ENCODE measurements at regions not wholly inside any gene's neighbourhood (a gene's known extent, or its start where the extent isn't known, plus 50 kb on each side); places are given as distances from the start of the nearest gene placed in this dataset.
A peak's percentile ranks its signal among the peaks of the same experiment; 100 is the strongest.

DNA sequence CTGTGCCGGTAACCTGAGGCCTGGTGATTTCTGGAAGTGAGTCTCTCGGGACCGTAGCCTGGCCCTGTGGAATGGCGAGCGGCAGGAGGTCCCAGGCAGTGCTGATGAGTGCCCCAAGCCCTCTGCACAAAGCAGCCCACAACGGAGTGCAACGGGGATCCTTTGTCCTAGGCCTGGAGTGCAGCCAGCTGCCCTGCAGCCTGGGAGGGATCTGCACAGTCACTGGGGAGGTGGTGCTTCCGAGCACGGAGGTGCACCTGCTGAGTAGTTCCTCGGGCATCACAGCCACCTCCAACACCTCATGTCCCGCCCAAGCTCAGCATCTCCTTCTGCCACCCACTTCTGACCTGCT is 162.8 kb upstream of the ZMIZ1 start:
- Histone ChIP-seq H3K9ac (ENCODE audit: low read depth, low read length) (no peak overlapping the region), H3K4me1 (ENCODE audit: insufficient read depth, low read length) (0 out of 2 replicates have a peak, but pooled peaks cover 6% of the 10 kb centered on the region), H3K4me3 (ENCODE audit: low read length) (no peak overlapping the region), H3K36me3 (ENCODE audit: insufficient read depth, low read depth, low read length) (no peaks in the 10 kb centered on the region), H3K27ac (ENCODE audit: low read length) (no peak overlapping the region), H3K9me3 (ENCODE audit: insufficient read depth, low read depth, low read length) (no peaks in the 10 kb centered on the region), H3K27me3 (ENCODE audit: insufficient read depth, low read length) (peaks cover 6% of the 10 kb centered on the region; the same call in 1 of the 2 replicates)

DNA sequence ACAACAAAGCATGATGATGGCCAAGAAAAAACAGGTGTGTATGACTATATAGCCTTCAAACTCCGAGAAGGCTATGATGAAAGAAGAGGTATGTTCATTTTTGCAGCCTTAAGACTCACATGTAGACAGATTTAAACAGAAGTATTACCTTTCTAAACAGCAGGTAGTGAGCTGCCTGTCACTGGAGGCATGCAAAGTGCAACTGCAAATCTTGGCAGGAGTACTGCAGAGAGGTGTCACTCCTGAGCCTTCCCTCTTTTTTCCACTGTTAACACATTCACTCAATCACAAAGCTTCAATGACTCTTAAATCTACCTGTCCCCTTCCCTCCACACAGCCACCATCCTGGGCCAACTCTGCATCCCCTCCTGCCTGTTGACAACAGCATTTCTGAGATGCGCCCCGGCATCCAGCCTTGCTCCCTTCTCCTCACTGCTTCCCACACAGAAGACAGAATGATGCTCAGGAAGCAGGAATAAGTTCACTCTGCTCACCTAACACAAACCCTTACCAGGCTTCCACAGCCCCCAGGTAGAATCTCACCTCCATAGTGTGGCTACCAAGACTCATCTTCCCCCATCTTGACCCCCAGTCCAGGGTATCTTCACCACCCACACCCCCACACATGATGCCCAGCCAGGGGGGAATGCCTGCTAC is 161.9 kb upstream of the ZMIZ1 start:
- Histone ChIP-seq H3K9ac (ENCODE audit: low read depth, low read length) (no peak overlapping the region), H3K27me3 (ENCODE audit: insufficient read depth, low read length) (peaks cover 6% of the 10 kb centered on the region; the same call in 1 of the 2 replicates), H3K9me3 (ENCODE audit: insufficient read depth, low read depth, low read length) (no peaks in the 10 kb centered on the region), H3K27ac (ENCODE audit: low read length) (no peak overlapping the region), H3K36me3 (ENCODE audit: insufficient read depth, low read depth, low read length) (no peaks in the 10 kb centered on the region), H3K4me3 (ENCODE audit: low read length) (no peak overlapping the region), H3K4me1 (ENCODE audit: insufficient read depth, low read length) (0 out of 2 replicates have a peak, but pooled peaks cover 6% of the 10 kb centered on the region)

DNA sequence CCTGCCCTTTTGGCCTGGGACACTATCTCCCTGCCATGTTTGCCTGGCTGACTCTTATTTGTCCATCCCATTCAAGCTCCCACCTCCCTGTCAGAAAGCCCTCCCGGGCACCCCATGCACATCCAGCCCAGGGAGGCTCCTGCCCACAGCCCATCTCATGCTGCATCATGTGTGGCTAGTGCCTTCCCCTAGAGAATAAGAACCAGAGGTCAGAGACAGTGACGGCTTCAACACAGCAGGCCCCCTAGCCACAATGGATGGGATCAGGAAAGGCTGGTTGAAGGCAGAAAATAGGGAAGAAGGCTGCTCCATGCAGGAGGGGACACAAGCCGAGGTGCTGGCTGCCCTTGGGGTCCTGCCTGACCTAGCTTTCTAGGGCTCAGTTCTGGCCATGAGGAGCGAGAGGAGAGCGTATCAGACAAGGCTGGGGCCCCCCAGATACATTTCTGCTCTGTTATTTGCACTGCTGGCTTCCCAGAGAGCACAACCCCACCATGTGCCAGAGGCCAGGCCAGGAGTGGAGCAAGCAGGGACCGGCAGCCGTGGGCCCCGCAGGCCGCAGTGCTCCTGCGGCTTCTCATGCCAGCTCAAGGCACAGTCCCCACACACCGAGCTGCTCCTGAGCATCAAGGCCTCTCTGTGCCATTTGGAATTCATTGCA is 161.1 kb upstream of the ZMIZ1 start:
- Histone ChIP-seq H3K9me3 (ENCODE audit: insufficient read depth, low read depth, low read length) (no peaks in the 10 kb centered on the region), H3K36me3 (ENCODE audit: insufficient read depth, low read depth, low read length) (no peaks in the 10 kb centered on the region), H3K27me3 (ENCODE audit: insufficient read depth, low read length) (peaks cover 8% of the 10 kb centered on the region), H3K27ac (ENCODE audit: low read length) (no peak overlapping the region), H3K4me3 (ENCODE audit: low read length) (no peak overlapping the region), H3K4me1 (ENCODE audit: insufficient read depth, low read length) (peaks cover 6% of the 10 kb centered on the region; the same call in 1 of the 2 replicates), H3K9ac (ENCODE audit: low read depth, low read length) (no peak overlapping the region)

DNA sequence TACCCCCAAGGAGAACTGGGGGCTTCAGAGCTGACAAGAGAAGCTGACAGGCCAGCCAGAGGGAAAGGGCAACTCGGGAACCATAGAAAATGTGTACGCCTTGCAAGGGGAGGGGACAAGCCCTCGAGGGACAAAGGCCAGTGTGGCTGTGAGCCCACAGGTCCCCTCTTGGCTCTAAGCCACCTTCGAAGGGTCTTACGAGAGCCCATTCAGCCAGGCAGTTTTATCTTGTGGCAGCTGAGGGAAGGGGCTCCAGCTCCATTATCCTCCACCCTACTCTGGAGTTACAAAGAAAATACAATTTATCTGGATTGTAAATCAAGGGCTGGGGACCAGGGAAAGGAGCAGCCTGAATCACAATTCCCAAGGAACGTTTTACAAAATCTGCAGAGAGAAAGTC is 159.5 kb upstream of the ZMIZ1 start:
- Histone ChIP-seq H3K27ac (ENCODE audit: low read length) (no peak overlapping the region), H3K9ac (ENCODE audit: low read depth, low read length) (no peak overlapping the region), H3K4me3 (ENCODE audit: low read length) (no peak overlapping the region), H3K27me3 (ENCODE audit: insufficient read depth, low read length) (peaks cover 16% of the 10 kb centered on the region), H3K36me3 (ENCODE audit: insufficient read depth, low read depth, low read length) (no peaks in the 10 kb centered on the region), H3K9me3 (ENCODE audit: insufficient read depth, low read depth, low read length) (no peaks in the 10 kb centered on the region), H3K4me1 (ENCODE audit: insufficient read depth, low read length) (peaks cover 18% of the 10 kb centered on the region; the same call in 1 of the 2 replicates)

DNA sequence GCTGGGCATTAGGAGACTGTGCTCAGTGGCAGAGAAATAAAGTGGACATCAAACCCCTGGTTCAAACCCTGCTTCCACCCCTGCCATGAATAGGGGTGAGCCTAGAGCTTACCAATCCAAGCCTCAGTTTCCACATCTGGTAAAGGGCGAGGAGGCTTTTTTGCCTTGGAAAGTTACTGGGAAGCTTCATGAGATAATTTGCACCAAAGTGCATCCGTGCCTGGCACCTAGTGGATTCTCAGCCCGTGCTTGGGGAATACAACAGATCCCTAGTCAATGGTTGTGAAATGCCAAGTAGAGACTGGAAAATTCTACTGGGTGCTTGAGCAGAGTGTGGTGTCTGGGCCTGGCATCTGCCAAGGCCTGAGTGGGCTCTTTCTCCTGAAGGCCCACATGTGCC is 158.7 kb upstream of the ZMIZ1 start:
- Histone ChIP-seq H3K9ac (ENCODE audit: low read depth, low read length) (no peak overlapping the region), H3K4me1 (ENCODE audit: insufficient read depth, low read length) (peaks cover 22% of the 10 kb centered on the region; the same call in 1 of the 2 replicates), H3K27ac (ENCODE audit: low read length) (no peak overlapping the region), H3K27me3 (ENCODE audit: insufficient read depth, low read length) (peaks cover 24% of the 10 kb centered on the region), H3K4me3 (ENCODE audit: low read length) (no peak overlapping the region), H3K9me3 (ENCODE audit: insufficient read depth, low read depth, low read length) (no peaks in the 10 kb centered on the region), H3K36me3 (ENCODE audit: insufficient read depth, low read depth, low read length) (no peaks in the 10 kb centered on the region)

DNA sequence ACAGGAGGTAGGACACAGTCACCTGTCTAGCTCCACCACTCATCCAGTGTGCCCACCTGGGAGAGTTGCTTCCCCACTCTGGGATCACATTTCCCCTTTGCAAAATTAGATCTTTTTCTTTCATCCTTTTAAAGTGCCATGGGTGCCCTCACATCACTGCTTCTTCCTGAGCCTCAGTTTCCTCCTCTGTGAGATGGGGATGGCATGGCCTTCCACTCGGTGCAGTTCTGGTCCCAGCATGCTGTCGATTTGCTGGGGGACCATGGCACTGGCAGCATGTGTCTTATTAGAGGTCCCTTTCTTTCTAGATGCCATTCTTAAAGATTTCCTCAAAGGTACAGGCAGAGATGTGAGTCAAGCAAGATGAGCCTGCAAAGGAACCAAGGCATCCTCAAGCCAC is 158.3 kb upstream of the ZMIZ1 start:
- H3K9me3 ChIP-seq (ENCODE audit: insufficient read depth, low read depth, low read length), result no peaks in the 10 kb centered on the region
- H3K4me1 ChIP-seq (ENCODE audit: insufficient read depth, low read length), result peaks cover 26% of the 10 kb centered on the region; the same call in 1 of the 2 replicates
- peaks cover 29% of the 10 kb centered on the region for H3K27me3 ChIP-seq (ENCODE audit: insufficient read depth, low read length)
- no peak overlapping the region for H3K9ac ChIP-seq (ENCODE audit: low read depth, low read length)
- H3K4me3 ChIP-seq (ENCODE audit: low read length), result no peak overlapping the region
- no peaks in the 10 kb centered on the region for H3K36me3 ChIP-seq (ENCODE audit: insufficient read depth, low read depth, low read length)
- H3K27ac ChIP-seq (ENCODE audit: low read length), result no peak overlapping the region

DNA sequence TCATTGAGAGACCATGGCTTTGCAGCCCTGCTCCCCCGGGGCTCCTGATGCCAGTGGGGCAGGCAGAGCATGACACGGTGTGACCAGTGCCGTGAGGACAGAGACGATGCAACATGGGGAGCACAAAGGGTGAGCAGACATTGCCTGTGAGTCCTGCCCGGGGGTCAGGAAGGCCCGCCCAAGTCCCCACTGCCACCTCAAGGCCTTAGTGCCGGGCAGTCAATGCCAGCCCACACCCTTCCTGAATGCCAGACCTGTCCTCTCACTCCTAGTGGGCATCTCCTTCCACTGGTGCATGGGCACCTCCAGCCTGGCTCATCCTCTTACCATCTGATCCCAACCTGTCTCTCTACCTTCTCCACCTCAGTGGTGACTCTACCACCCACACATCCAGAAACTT is 157.9 kb upstream of the ZMIZ1 start:
- Histone ChIP-seq H3K27me3 (ENCODE audit: insufficient read depth, low read length) (peaks cover 30% of the 10 kb centered on the region), H3K4me3 (ENCODE audit: low read length) (no peak overlapping the region), H3K9me3 (ENCODE audit: insufficient read depth, low read depth, low read length) (no peaks in the 10 kb centered on the region), H3K36me3 (ENCODE audit: insufficient read depth, low read depth, low read length) (no peaks in the 10 kb centered on the region), H3K27ac (ENCODE audit: low read length) (no peak overlapping the region), H3K9ac (ENCODE audit: low read depth, low read length) (no peak overlapping the region), H3K4me1 (ENCODE audit: insufficient read depth, low read length) (peaks cover 30% of the 10 kb centered on the region; the same call in 1 of the 2 replicates)

DNA sequence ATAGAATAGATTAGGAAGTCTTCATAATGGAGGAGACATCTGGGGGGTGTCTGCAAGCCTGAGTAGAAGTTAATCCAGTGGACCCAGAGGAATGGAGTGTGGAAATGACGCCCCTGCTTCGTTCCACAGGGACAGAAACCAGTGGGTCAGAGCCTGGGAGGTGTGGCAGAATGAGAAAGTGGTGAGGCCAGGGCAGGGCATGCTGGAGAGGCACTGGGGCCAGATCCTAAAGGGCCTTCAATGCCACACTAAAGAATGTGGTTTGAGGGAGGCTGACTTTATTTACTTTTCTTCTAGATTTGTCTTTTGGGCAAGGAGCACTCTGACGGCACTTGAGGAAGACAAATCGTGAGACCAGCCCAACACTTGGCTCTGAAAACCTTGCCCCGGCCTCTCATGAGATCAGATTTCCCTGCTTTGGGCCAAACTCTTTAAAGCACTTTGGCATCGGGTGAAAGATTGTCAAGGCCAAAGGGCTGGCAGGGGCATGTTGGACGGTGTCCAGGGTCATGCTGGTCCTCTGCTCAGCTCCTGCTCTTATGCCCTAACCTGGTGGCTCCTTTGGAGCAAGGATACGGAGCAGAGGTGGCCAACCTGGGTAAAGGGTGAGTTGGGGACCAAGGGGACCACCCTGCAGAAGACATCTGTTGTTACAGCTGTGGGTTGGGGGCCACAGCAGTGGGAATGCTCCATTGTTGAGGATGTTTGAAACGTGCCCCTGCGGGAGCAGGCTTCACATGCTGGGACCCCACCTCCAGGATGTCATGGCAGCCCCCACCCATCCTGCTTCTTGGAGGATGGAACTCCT is 157.0 kb upstream of the ZMIZ1 start:
- Histone ChIP-seq H3K27me3 (ENCODE audit: insufficient read depth, low read length) (peaks cover 30% of the 10 kb centered on the region), H3K9ac (ENCODE audit: low read depth, low read length) (no peak overlapping the region), H3K9me3 (ENCODE audit: insufficient read depth, low read depth, low read length) (no peaks in the 10 kb centered on the region), H3K4me3 (ENCODE audit: low read length) (no peak overlapping the region), H3K27ac (ENCODE audit: low read length) (no peak overlapping the region), H3K4me1 (ENCODE audit: insufficient read depth, low read length) (peaks cover 35% of the 10 kb centered on the region; the same call in 1 of the 2 replicates), H3K36me3 (ENCODE audit: insufficient read depth, low read depth, low read length) (no peaks in the 10 kb centered on the region)

DNA sequence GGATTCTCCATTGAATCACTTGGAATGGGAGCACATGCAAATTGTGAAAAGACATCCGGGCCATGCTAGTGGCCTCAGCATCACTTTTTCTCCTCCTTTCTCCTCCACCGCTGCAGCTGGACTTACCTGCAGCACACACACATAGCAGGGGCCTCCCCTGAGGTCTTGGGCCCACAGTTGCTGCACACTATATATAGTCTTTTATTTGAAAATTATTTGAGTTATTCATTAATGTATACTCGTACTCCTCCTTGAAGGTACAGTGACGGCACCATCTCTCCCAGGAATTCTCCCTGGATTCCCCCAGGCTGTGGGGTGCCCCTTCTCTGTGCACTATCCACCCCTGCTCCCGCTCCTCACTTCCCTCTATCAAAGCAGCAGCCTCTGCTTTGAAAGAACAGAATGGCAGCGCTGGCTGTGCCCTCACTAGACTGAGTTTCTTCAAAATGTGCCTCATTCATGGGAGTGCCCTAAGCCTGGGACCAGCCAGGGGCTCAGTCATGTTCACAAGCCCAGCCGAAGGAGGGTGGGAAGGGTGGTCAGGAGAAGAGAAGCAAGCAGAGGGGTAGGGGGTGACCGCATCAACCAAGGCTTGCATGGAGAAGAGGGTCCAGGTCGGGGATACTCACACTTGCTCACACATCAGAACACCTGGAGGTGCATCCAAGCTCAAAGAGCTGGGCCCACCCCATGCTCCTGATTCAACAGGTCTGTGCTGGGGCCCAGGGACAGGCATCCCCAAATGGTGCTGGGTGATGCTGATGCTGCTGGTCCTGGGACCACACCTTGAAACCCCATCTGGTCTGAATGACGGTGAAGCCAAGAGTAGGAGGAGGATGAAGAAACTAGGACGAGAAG is 156.2 kb upstream of the ZMIZ1 start:
- Histone ChIP-seq H3K36me3 (ENCODE audit: insufficient read depth, low read depth, low read length) (no peaks in the 10 kb centered on the region), H3K27me3 (ENCODE audit: insufficient read depth, low read length) (peaks cover 30% of the 10 kb centered on the region), H3K27ac (ENCODE audit: low read length) (no peak overlapping the region), H3K4me1 (ENCODE audit: insufficient read depth, low read length) (peaks cover 35% of the 10 kb centered on the region; the same call in 1 of the 2 replicates), H3K9me3 (ENCODE audit: insufficient read depth, low read depth, low read length) (no peaks in the 10 kb centered on the region), H3K4me3 (ENCODE audit: low read length) (no peak overlapping the region), H3K9ac (ENCODE audit: low read depth, low read length) (no peak overlapping the region)

DNA sequence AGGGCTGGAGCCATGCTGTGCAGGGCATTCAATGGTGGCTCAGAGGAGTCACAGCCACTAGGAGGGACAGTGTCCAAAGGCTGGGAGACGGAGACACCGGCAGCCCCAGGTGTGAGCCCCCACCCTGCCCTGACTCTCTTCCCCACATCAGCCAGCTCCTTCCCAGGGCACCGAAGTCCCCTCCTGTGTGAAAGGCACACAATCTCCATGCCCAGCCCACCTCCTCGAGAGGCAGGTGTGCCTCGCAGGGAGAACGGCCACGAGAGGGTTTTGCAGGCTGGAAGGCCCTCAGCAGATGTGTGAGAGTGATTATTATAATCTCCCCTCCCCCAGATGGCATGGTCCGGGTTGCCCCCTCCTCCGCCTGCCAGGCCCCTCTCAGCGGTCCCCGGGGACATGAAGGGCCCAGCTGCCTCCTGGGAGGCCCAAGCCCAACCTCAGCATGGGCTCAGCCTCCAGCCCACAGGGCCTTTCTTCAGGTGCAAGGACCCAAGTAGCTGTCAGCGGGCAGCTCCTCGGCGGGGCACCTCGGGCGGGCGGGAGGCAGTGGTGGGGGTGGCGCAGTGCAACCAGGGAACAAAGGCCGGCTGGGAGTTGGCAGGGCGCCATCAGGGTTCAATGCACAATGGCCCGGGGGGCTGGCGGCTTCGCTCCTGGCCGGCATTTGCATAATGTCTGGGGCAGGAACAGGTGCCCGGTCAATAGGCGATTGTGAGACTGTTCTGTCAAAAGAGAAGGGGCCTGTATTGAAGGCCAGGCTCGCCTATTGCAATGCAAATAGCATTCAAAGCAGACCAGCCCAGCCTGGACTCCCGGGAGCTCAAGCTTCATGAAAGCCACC is 155.3 kb upstream of the ZMIZ1 start:
- H3K9ac ChIP-seq (ENCODE audit: low read depth, low read length), result no peak overlapping the region; the same call in 1 of the 2 replicates
- no peaks in the 10 kb centered on the region for H3K9me3 ChIP-seq (ENCODE audit: insufficient read depth, low read depth, low read length)
- H3K36me3 ChIP-seq (ENCODE audit: insufficient read depth, low read depth, low read length), result no peaks in the 10 kb centered on the region
- peaks cover 30% of the 10 kb centered on the region; the same call in 1 of the 2 replicates for H3K4me1 ChIP-seq (ENCODE audit: insufficient read depth, low read length)
- H3K27ac ChIP-seq (ENCODE audit: low read length), result no peak overlapping the region
- peaks cover 30% of the 10 kb centered on the region for H3K27me3 ChIP-seq (ENCODE audit: insufficient read depth, low read length)
- peak overlapping the region; percentile 44; the same call in 1 of the 2 replicates for H3K4me3 ChIP-seq (ENCODE audit: low read length)

Data from iPS-20b (cell line).